HG03469 (cell line): ENCODE measurements at regions not wholly inside any gene's neighbourhood (a gene's known extent, or its start where the extent isn't known, plus 50 kb on each side); places are given as distances from the start of the nearest gene placed in this dataset.
"Not testable (repeated sequence)": the region's sequence is repeated elsewhere in the genome, so short reads cannot be mapped to it uniquely, and the experiment has no call there.

Experiments used
- ATAC-seq: cut with Tn5 transposase; IDR thresholded peaks from one replicate; pipeline ENCODE4 v1.9.1; 2021; ENCODE audit warnings: mild to moderate bottlenecking, moderate library complexity, moderate number of reproducible peaks; ENCODE audit not compliant: unreplicated experiment

- no peak for ATAC-seq
These were observed 108.2 kb downstream of the THBS2 start for GRCh38 chr6:169145496-169145895.

- no peak for ATAC-seq
These were observed 109.3 kb downstream of the THBS2 start for GRCh38 chr6:169144356-169144755.

GRCh38 chr6:169142538-169142844 is 111.2 kb downstream of the THBS2 start:
- no peak for ATAC-seq

- ATAC-seq, result no peak
These were observed 111.7 kb downstream of the THBS2 start for GRCh38 chr6:169141671-169142537.

- ATAC-seq, result no peak
These were observed 112.6 kb downstream of the THBS2 start for GRCh38 chr6:169140986-169141495.

GRCh38 chr6:169139179-169139971 is 114.3 kb downstream of the THBS2 start:
- ATAC-seq, result no peak

- ATAC-seq, result no peak
These were observed 121.2 kb downstream of the THBS2 start for GRCh38 chr6:169132352-169132940.

GRCh38 chr6:169131390-169131789 is 122.3 kb downstream of the THBS2 start:
- no peak for ATAC-seq

GRCh38 chr6:169130113-169130512 is 123.5 kb downstream of the THBS2 start:
- no peak for ATAC-seq

- ATAC-seq, result no peak
These were observed 132.6 kb downstream of the THBS2 start for GRCh38 chr6:169121013-169121412.

GRCh38 chr6:169119669-169120068 is 134.0 kb downstream of the THBS2 start:
- no peak for ATAC-seq

GRCh38 chr6:169118346-169118830 is 135.3 kb downstream of the THBS2 start:
- no peak for ATAC-seq

GRCh38 chr6:169117663-169118062 is 136.0 kb downstream of the THBS2 start:
- ATAC-seq, result no peak

GRCh38 chr6:169115632-169116031 is 138.0 kb downstream of the THBS2 start:
- no peak for ATAC-seq

- ATAC-seq, result not testable (repeated sequence)
These were observed 139.0 kb downstream of the THBS2 start for GRCh38 chr6:169114632-169115031.

GRCh38 chr6:169112483-169113320 is 140.9 kb downstream of the THBS2 start:
- peak; percentile 67 for ATAC-seq

GRCh38 chr6:169111203-169111602 is 142.4 kb downstream of the THBS2 start:
- ATAC-seq, result no peak

- ATAC-seq, result no peak
These were observed 144.0 kb downstream of the THBS2 start for GRCh38 chr6:169109411-169110220.

GRCh38 chr6:169108753-169109152 is 144.9 kb downstream of the THBS2 start:
- ATAC-seq, result no peak

- ATAC-seq, result no peak
These were observed 147.5 kb downstream of the THBS2 start for GRCh38 chr6:169106176-169106575.
